ENCODE measurements at regions not wholly inside any gene's neighbourhood (a gene's known extent, or its start where the extent isn't known, plus 50 kb on each side); places are given as distances from the start of the nearest gene placed in this dataset.
"Not testable (repeated sequence)": the region's sequence is repeated elsewhere in the genome, so short reads cannot be mapped to it uniquely, and the experiment has no call there.

DNA sequence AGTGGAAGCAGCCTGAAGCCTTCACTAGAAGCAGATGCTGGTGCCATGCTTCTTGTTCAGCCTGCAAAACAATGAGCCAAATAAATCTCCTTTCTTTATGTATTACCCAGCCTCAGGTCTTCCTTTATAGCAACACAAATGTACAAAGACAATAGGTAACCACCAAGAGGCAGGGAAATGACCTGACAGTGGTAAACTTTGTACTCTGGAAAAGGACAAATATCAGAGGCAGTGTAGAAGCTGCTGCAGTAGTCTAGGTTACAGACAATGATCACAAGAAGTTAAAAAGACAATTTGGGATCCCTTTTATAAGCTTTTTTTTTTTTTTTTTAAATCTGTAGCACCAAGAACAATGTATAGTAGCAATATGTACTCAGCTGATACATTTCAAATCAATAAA lies 76.7 kb upstream of the POMZP3 start:
- not testable (repeated sequence) for ATAC-seq; DNase-seq (ENCODE audit: low spot score); H3K9me3 Mint-ChIP-seq; H3K4me3 Mint-ChIP-seq; H3K27ac Mint-ChIP-seq; H3K4me1 Mint-ChIP-seq (ENCODE audit: low read depth in 2 of 2); H3K36me3 Mint-ChIP-seq
- peaks cover 0 to 11% of the 10 kb centered on the region in 2 donors for H3K27me3 Mint-ChIP-seq

DNA sequence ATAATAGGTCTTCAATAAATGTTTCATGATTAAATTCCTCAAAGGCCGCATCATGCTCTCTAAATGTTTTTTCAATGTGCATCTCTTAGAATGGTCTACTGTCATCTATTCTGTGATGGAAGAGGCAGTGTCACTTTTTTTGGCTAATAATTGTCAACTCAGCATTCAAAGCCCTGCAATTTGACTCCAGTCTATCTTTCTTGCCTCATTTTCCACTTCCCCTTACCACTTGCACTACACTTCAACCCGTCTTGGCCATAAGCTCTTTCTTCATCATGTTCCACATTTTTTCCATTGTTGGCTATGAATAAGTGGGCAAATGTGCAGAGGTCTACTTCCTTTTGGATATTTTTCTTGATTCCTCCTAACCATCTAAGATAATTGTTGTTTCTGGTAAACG lies 59.2 kb upstream of the POMZP3 start:
- not testable (repeated sequence) for H3K4me1 Mint-ChIP-seq (ENCODE audit: low read depth in 2 of 2); DNase-seq (ENCODE audit: low spot score); H3K36me3 Mint-ChIP-seq; ATAC-seq; H3K9me3 Mint-ChIP-seq; H3K27ac Mint-ChIP-seq; H3K4me3 Mint-ChIP-seq
- peaks cover 13 to 16% of the 10 kb centered on the region in 2 donors for H3K27me3 Mint-ChIP-seq

DNA sequence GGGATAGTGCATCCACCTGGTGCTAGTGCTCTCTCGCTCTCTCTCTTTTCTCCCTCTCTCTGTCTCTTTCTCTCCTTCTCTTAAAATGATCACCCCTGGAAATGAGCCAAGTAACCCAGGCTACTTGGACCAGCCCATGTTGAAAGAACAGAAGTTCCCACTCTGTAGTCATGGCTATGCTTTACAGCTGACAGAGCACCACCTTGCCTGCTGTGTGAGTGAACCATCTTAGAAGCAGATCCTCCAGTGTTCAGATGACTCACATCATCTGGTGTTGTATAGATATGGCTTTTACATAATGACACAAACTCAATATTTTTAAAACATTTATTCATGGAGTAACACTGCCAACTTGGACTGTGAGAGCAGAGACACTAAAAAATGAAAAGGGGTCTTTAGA lies 57.7 kb upstream of the POMZP3 start:
- H3K9me3 Mint-ChIP-seq; H3K27ac Mint-ChIP-seq; H3K36me3 Mint-ChIP-seq; ATAC-seq; H3K4me1 Mint-ChIP-seq (ENCODE audit: low read depth in 2 of 2); H3K4me3 Mint-ChIP-seq; DNase-seq (ENCODE audit: low spot score): not testable (repeated sequence)
- H3K27me3 Mint-ChIP-seq = peaks cover 17 to 20% of the 10 kb centered on the region in 2 donors

DNA sequence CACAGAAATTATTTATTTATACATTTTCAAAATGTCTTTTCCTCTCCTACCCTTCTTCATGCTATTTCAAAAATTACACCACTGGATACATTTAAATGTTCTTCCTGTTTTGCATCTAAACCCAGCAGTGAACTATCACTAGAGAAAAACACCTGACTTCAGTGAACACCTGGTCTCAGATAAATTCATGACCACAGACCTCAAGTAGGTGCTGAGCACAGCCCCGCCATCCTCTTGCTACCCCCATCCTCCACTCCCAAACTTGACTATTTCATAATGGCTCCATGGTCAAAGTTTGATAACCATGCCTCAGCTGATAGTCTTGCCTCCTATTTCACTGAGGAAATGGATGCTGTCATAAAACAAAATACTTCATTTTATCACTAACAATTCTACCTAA lies 56.6 kb upstream of the POMZP3 start:
- H3K4me3 Mint-ChIP-seq; H3K4me1 Mint-ChIP-seq (ENCODE audit: low read depth in 2 of 2); H3K9me3 Mint-ChIP-seq; ATAC-seq; H3K36me3 Mint-ChIP-seq; DNase-seq (ENCODE audit: low spot score); H3K27ac Mint-ChIP-seq: not testable (repeated sequence)
- peaks cover 17 to 31% of the 10 kb centered on the region in 2 donors for H3K27me3 Mint-ChIP-seq

DNA sequence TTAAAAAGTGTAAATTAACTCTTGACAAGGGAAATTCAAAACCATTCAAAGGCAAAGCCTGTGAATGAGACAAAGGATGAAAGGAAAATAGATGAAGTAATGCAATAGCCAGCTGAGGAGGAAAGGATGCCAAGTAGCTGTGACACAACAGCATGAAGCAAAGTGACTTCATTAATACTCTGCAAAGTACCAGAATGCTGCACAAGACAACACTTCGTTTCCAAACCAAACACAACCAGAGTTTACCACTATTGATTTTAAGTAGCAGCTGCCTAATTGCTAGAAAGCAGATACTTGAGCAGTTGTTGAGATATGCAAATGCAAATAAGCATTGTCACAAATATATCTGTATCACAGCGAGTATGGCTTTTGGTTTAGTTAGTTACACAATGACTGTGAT lies 54.7 kb upstream of the POMZP3 start:
- H3K27ac Mint-ChIP-seq; H3K4me3 Mint-ChIP-seq; H3K4me1 Mint-ChIP-seq (ENCODE audit: low read depth in 2 of 2); ATAC-seq; H3K36me3 Mint-ChIP-seq; DNase-seq (ENCODE audit: low spot score); H3K9me3 Mint-ChIP-seq: not testable (repeated sequence)
- peaks cover 22 to 45% of the 10 kb centered on the region in 2 donors for H3K27me3 Mint-ChIP-seq

DNA sequence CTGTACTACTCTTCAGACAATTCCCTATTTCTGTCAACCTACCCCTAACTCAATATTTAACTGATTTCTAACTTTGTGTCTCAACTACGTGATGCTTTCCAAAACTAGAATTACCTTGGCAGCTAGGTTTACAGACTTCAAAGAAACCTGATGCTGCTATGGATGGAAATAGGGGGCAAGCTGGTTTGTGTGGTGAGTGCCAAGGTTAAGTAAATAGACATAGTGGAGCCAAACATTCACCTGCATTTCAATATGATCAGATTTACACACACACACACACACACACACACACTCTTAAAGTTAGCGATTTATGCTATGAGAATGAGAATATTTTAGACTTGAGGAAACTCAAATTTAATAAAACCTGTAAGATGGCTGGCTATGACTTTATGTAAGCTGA lies 52.1 kb upstream of the POMZP3 start:
- H3K9me3 Mint-ChIP-seq; H3K27ac Mint-ChIP-seq; H3K4me3 Mint-ChIP-seq; DNase-seq (ENCODE audit: low spot score); H3K4me1 Mint-ChIP-seq (ENCODE audit: low read depth in 2 of 2); ATAC-seq; H3K36me3 Mint-ChIP-seq: not testable (repeated sequence)
- H3K27me3 Mint-ChIP-seq = peaks cover 21 to 45% of the 10 kb centered on the region in 2 donors

DNA sequence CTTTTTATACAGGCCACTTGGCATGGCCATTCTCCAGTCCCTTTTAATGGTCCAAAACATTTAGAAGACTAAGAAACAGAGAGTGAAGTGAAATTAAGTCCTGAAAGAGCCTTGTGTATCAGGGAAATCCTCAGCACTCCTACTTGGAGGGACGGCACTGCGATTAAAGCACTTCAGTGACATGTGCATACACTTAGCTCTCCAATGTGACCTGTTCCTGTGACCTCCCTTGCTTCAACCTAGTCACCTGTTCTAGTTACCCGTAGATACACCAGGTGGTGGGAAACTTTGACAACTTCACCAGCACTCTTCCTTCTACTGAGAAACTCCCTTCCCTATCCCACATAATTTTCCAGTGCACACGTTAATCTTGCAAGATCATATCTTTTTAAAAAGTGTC lies 51.4 kb upstream of the POMZP3 start:
- H3K9me3 Mint-ChIP-seq; ATAC-seq; H3K4me1 Mint-ChIP-seq (ENCODE audit: low read depth in 2 of 2); H3K36me3 Mint-ChIP-seq; H3K4me3 Mint-ChIP-seq; DNase-seq (ENCODE audit: low spot score); H3K27ac Mint-ChIP-seq: not testable (repeated sequence)
- peaks cover 16 to 39% of the 10 kb centered on the region in 2 donors for H3K27me3 Mint-ChIP-seq

DNA sequence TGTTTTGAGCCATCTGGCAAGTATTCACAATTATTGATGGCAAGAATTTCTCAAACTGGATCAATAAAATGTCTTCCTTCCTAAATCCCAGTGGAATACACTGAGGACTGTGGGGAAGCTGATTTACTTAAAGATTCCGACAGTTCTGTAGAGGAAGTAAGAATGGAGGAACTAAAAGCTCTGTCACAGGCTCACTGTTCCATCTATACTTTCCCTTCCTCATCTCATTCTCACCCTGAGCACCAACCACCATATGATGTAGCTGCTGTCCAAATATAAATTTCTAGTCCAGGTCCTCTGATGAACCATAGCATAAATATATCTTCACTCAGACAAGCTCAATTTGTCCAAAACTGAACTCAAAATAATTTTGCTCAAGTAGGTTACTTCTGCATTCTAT lies 49.8 kb upstream of the POMZP3 start:
- H3K9me3 Mint-ChIP-seq; H3K4me3 Mint-ChIP-seq; H3K27ac Mint-ChIP-seq; DNase-seq (ENCODE audit: low spot score); ATAC-seq; H3K36me3 Mint-ChIP-seq; H3K4me1 Mint-ChIP-seq (ENCODE audit: low read depth in 2 of 2): not testable (repeated sequence)
- peaks cover 12 to 32% of the 10 kb centered on the region in 2 donors for H3K27me3 Mint-ChIP-seq

Measured in natural killer cell treated with Interleukin-12 subunit alpha and Interleukin-12 subunit beta and Interleukin-15 and Interleukin-18, amount 100 ng/mL, for 72 hours (primary cell).